Astrocyte of the spinal cord (primary cell): ENCODE measurements at regions not wholly inside any gene's neighbourhood (a gene's known extent, or its start where the extent isn't known, plus 50 kb on each side); places are given as distances from the start of the nearest gene placed in this dataset.

ENCODE experiments used
- DNase-seq: peaks from one replicate; pipeline ENCODE4 v3.0.0; 2011; ENCODE audit warnings: low read depth, low spot score
- H3K4me3 ChIP-seq: 2 replicates; pipeline ENCODE4 v1.5.1; 2011; ENCODE audit warnings: low read depth, mild to moderate bottlenecking, low read length, moderate library complexity
- CTCF ChIP-seq: IDR thresholded peaks from 2 replicates; pipeline ENCODE4 v1.5.1; 2012; ENCODE audit warnings: low read depth, mild to moderate bottlenecking, low read length, inconsistent platforms
- in situ Hi-C: cut with HindIII; loops from 2 replicates; pipeline ENCODE4 v1.10.0; 2017; ENCODE audit warnings: low sequenced_read_pairs

- no peak for DNase-seq
- no peak for TF ChIP-seq CTCF
- in situ Hi-C loops: no loop called here
- H3K4me3 ChIP-seq: no peak overlapping the region
Observed at GRCh38 chr11:122423273-122423672, 232.2 kb upstream of the UBASH3B start.

DNA sequence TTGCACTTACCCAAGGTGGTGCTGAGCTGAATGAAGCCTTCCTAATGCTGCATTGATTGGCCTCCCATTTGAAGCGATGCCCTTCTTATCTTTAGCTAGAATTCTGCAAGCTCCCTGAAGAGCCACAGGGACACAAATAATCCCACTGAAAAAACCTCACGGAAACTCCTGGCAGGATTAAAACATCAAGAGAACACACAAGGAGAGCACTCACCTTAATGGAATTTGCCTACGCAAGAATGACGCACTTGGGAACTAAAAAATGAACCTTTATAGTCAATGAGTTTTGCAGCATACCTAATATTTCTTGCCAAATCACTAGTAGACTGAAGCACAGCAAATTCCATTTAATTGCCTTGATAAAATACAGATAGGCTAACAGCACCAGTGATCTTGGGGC, 232.8 kb upstream of the UBASH3B start:
- peak; percentile 9 for DNase-seq
- no peak for TF ChIP-seq CTCF
- in situ Hi-C loops: no loop called here
- no peak overlapping the region for H3K4me3 ChIP-seq

DNA sequence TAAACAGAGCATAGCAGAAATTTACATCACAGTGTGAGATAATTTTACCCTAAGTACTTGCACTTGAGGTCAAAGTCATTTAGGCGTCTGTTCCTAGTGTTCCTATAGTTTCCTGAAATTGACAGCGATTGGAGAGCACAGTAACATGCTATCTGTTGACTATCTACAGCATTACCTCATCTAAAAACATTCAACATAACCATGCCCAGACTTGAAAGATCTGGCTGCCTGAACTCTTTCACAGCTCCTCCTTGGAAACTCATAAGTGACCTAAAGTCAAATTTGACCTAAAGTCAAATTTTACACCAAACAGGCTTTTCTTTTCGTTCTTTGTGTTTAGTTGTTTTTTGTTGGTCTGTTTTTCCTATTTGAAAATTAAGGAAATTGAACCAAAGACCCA, 233.8 kb upstream of the UBASH3B start:
- TF ChIP-seq CTCF: no peak
- no peak overlapping the region for H3K4me3 ChIP-seq
- in situ Hi-C loops: no loop called here
- no peak for DNase-seq

DNA sequence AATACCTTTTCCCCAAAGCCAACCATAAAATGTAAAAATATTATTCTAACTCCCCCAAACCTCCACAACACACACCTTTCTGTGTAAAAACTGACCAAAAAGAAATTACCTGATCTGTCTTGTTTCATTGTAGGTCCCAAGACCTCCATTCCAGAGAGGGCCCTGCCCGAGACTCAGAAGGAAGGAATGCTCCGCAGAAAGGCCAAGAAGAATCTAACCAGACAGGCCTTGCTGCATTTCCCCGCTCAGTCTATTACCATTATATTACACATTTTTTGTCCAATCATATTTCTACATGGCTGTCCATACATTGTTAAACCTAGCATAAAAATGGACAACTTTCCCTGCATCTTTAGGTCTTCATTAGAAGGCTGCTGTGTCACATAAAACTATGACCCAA, 237.5 kb upstream of the UBASH3B start:
- DNase-seq: no peak
- no peak overlapping the region for H3K4me3 ChIP-seq
- in situ Hi-C loops: no loop called here
- no peak for TF ChIP-seq CTCF

GRCh38 chr11:122414406-122415018, 241.0 kb upstream of the UBASH3B start:
- DNase-seq: no peak
- TF ChIP-seq CTCF: no peak
- in situ Hi-C loops: no loop called here
- no peak overlapping the region for H3K4me3 ChIP-seq

DNA sequence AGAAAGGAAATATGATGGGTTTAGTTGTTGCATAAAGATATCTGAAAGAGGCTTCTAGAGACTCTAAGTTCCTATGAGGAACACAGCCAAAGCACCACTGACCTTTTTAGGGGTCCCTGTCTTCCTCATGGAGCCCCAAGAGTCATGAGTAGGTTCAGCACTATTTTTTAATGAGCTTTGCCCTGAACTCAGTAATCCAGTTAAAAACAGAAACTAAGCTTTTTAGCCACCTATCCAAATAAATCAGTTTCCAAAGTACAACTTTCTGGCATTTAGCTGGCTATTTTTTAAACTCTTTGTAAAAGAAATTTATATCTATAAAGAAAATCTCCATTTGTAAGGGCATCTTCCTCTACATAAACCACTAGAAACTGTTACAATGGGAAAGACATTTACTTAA, 241.8 kb upstream of the UBASH3B start:
- in situ Hi-C loops: no loop called here
- no peak for TF ChIP-seq CTCF
- DNase-seq: no peak
- no peak overlapping the region for H3K4me3 ChIP-seq

DNA sequence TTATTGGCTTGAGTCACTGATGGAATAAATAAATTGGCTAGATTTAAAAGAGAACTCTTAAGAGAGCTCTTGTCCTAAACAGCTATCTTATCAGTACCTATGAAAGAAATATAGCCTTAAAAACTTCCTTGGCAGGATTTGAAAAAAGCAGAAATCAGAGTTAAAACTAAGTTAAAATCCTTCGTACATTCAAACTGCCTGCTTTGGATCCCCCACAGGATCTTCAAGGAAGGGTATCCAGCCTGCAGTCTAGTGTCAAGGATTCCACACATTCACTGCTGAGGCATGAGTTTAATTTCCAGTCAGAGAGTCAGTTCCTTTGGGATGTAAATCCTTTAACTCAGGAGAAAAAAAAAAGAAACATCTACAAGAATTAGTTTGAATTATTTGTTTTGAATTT, 242.9 kb upstream of the UBASH3B start:
- no peak for TF ChIP-seq CTCF
- DNase-seq: no peak
- in situ Hi-C loops: no loop called here
- H3K4me3 ChIP-seq: no peak overlapping the region
